H1 (cell line): ENCODE measurements at regions not wholly inside any gene's neighbourhood (a gene's known extent, or its start where the extent isn't known, plus 50 kb on each side); places are given as distances from the start of the nearest gene placed in this dataset.

Experiments used
- CTCF ChIA-PET: fragments of 300-600 bp; sonication (Branson Sonifier 250); formaldehyde crosslinking; loops from one replicate; lab custom pipeline; 2021; ENCODE audit not compliant: partially characterized antibody; lab: Charles Lee
- POLR2A ChIA-PET: fragments of 300-600 bp; sonication (Branson Sonifier 250); formaldehyde crosslinking; loops from one replicate; lab custom pipeline; 2021; ENCODE audit warnings: inconsistent platforms; ENCODE audit not compliant: partially characterized antibody; lab: Charles Lee
- DNase-seq, 2 experiments: peaks; one replicate each; pipeline versions ENCODE4 v3.0.0 to v3.0.0-alpha.2; 2010 to 2022; ENCODE audit warnings: low spot score in 2 of 2, low read depth in 1 of 2, mixed read lengths in 1 of 2
- FAIRE-seq: peaks from 2 replicates; lab custom pipeline; 2011; peaks lifted over from hg19 to GRCh38; lab: Jason Lieb, UNC
- H2AFZ ChIP-seq: 2 replicates; pipeline ENCODE4 v1.8.1; 2012; ENCODE audit warnings: low read length, inconsistent platforms
- H2AK5ac ChIP-seq: 2 replicates; pipeline ENCODE4 v1.6.1; 2013; ENCODE audit warnings: low read depth, low read length
- H2BK120ac ChIP-seq: replicated peaks from 2 replicates; pipeline ENCODE3; 2013; ENCODE audit warnings: low read depth, low read length, inconsistent platforms
- H2BK12ac ChIP-seq: 2 replicates; pipeline ENCODE4 v1.6.1; 2013; ENCODE audit warnings: low read depth, low read length
- H2BK15ac ChIP-seq: 2 replicates; pipeline ENCODE4 v1.6.1; 2013; ENCODE audit warnings: low read length
- H2BK20ac ChIP-seq: 2 replicates; pipeline ENCODE4 v1.6.1; 2013; ENCODE audit warnings: low read length
- H2BK5ac ChIP-seq: 2 replicates; pipeline ENCODE4 v1.6.1; 2013; ENCODE audit warnings: low read depth, low read length
- H3K14ac ChIP-seq: 2 replicates; pipeline ENCODE4 v1.6.1; 2013; ENCODE audit warnings: inconsistent platforms; ENCODE audit not compliant: insufficient read length
- H3K18ac ChIP-seq: 2 replicates; pipeline ENCODE4 v1.6.1; 2013; ENCODE audit warnings: low read length; ENCODE audit errors: extremely low read depth
- H3K23ac ChIP-seq: 2 replicates; pipeline ENCODE4 v1.6.1; 2013; ENCODE audit warnings: inconsistent platforms; ENCODE audit not compliant: insufficient read length
- H3K23me2 ChIP-seq: 2 replicates; pipeline ENCODE4 v1.6.1; 2013; ENCODE audit warnings: low read depth, low read length
- H3K27ac ChIP-seq: 2 replicates; pipeline ENCODE4 v1.6.1; 2011; ENCODE audit warnings: low read depth, low read length, inconsistent platforms
- H3K27me3 ChIP-seq, 4 experiments: replicated peaks in 1 of 4; 1 replicate in 1 of 4; 2 replicates in 3 of 4; pipeline versions ENCODE4 v1.6.1 to v1.8.1; 2011 to 2013; ENCODE audit warnings: low read length in 3 of 4, mild to moderate bottlenecking in 3 of 4, inconsistent platforms in 2 of 4, mixed read lengths in 2 of 4, moderate library complexity in 1 of 4; ENCODE audit not compliant: control insufficient read depth in 3 of 4, insufficient read depth in 3 of 4; ENCODE audit errors: extremely low read depth in 1 of 4
- H3K36me3 ChIP-seq, 4 experiments: 2 replicates each; pipeline versions ENCODE4 v1.6.1 to v1.8.1; 2011 to 2013; ENCODE audit warnings: mild to moderate bottlenecking in 4 of 4, low read length in 3 of 4, moderate library complexity in 2 of 4, control low read depth in 1 of 4, inconsistent platforms in 1 of 4; ENCODE audit not compliant: insufficient read depth in 4 of 4, control insufficient read depth in 2 of 4
- H3K4ac ChIP-seq: replicated peaks from 2 replicates; pipeline ENCODE3; 2013; ENCODE audit warnings: low read length, low read depth, mixed read lengths, inconsistent platforms; ENCODE audit not compliant: insufficient read length
- H3K4me1 ChIP-seq, 4 experiments: replicated peaks in 1 of 4; 1 replicate in 1 of 4; 2 replicates in 3 of 4; pipeline versions ENCODE4 v1.6.1 to v1.8.1; 2011 to 2013; ENCODE audit warnings: low read length in 3 of 4, inconsistent platforms in 2 of 4, mixed read lengths in 1 of 4; ENCODE audit not compliant: insufficient read depth in 4 of 4, control insufficient read depth in 3 of 4
- H3K4me2 ChIP-seq, 2 experiments: 2 replicates each; pipeline versions ENCODE4 v1.6.1 to v1.8.1; 2011 to 2013; ENCODE audit warnings: low read depth in 2 of 2, low read length in 2 of 2, control low read depth in 1 of 2, inconsistent platforms in 1 of 2, mild to moderate bottlenecking in 1 of 2; ENCODE audit not compliant: insufficient read depth in 1 of 2
- H3K4me3 ChIP-seq, 4 experiments: fragments of 200-600, 300-600 bp in 1 of 4; sonication (generic), shearing (Covaris generic), sonication (Bioruptor Twin) in 1 of 4; 2 replicates each; pipeline versions ENCODE4 v1.5.1 to v1.8.1; 2011 to 2016; ENCODE audit warnings: low read length in 4 of 4, low read depth in 3 of 4, control low read depth in 2 of 4, inconsistent platforms in 2 of 4, mild to moderate bottlenecking in 2 of 4, mixed read lengths in 1 of 4, moderate library complexity in 1 of 4; ENCODE audit not compliant: insufficient read depth in 2 of 4; ENCODE audit errors: extremely low read depth in 1 of 4
- H3K56ac ChIP-seq: replicated peaks from 2 replicates; pipeline ENCODE3; 2013; ENCODE audit warnings: low read depth, mild to moderate bottlenecking, mixed read lengths, low read length, inconsistent platforms; ENCODE audit not compliant: insufficient read length
- H3K79me1 ChIP-seq: 2 replicates; pipeline ENCODE4 v1.6.1; 2013; ENCODE audit warnings: low read depth, low read length, control low read depth
- H3K79me2 ChIP-seq, 2 experiments: 2 replicates each; pipeline versions ENCODE4 v1.6.1 to v1.8.1; 2012 to 2013; ENCODE audit warnings: low read length in 2 of 2, mild to moderate bottlenecking in 2 of 2, inconsistent platforms in 1 of 2; ENCODE audit not compliant: insufficient read depth in 2 of 2, control insufficient read depth in 1 of 2
- H3K9ac ChIP-seq, 4 experiments: replicated peaks in 1 of 4; 1 replicate in 1 of 4; 2 replicates in 3 of 4; pipeline versions ENCODE4 v1.6.1 to v1.8.1; 2011 to 2013; ENCODE audit warnings: low read depth in 3 of 4, low read length in 3 of 4, control low read depth in 2 of 4, mild to moderate bottlenecking in 2 of 4, moderate library complexity in 2 of 4, inconsistent platforms in 1 of 4; ENCODE audit errors: extremely low read depth in 1 of 4
- H3K9me3 ChIP-seq, 2 experiments: 2 replicates each; pipeline versions ENCODE4 v1.6.1 to v1.8.1; 2012 to 2013; ENCODE audit warnings: mild to moderate bottlenecking in 2 of 2, moderate library complexity in 2 of 2, control low read depth in 1 of 2, inconsistent platforms in 1 of 2, low read depth in 1 of 2, low read length in 1 of 2, mixed read lengths in 1 of 2; ENCODE audit not compliant: insufficient read depth in 2 of 2
- H4K20me1 ChIP-seq, 2 experiments: replicated peaks in 1 of 2; 2 replicates each; pipeline versions ENCODE3 to v1.8.1; 2011 to 2013; ENCODE audit warnings: inconsistent platforms in 2 of 2, low read length in 2 of 2, mild to moderate bottlenecking in 1 of 2; ENCODE audit not compliant: insufficient read depth in 2 of 2, control insufficient read depth in 1 of 2
- H4K5ac ChIP-seq: 2 replicates; pipeline ENCODE4 v1.6.1; 2013; ENCODE audit warnings: low read length, low read depth, mixed read lengths, inconsistent platforms; ENCODE audit not compliant: insufficient read length
- H4K8ac ChIP-seq: 2 replicates; pipeline ENCODE4 v1.8.0; 2013; ENCODE audit warnings: mild to moderate bottlenecking, moderate library complexity, low read length, inconsistent platforms; ENCODE audit not compliant: insufficient read depth; ENCODE audit errors: extremely low read depth
- H4K91ac ChIP-seq: replicated peaks from 2 replicates; pipeline ENCODE3; 2013; ENCODE audit warnings: low read length, mixed read lengths, inconsistent platforms; ENCODE audit not compliant: insufficient read length
- CBX5 ChIP-seq: fragments of 300-800, 300-1000 bp; sonication (generic); IDR thresholded peaks from 2 replicates; pipeline ENCODE4 v1.7.1; 2016; ENCODE audit warnings: antibody characterized with exemption, low read length, low read depth
- RBBP5 ChIP-seq: IDR thresholded peaks from 2 replicates; pipeline ENCODE4 v1.7.1; 2012; ENCODE audit warnings: low read depth, mild to moderate bottlenecking, inconsistent platforms, low read length, moderate library complexity, borderline replicate concordance
- RNF2 ChIP-seq: fragments of 200-900, 300-1000 bp; sonication (generic); IDR thresholded peaks from 2 replicates; pipeline ENCODE4 v1.7.1; 2016; ENCODE audit warnings: borderline replicate concordance, low read depth, mild to moderate bottlenecking, antibody characterized with exemption, low read length; ENCODE audit not compliant: poor library complexity, severe bottlenecking; ENCODE audit errors: missing control alignments
- TCF12 ChIP-seq: IDR thresholded peaks from 2 replicates; pipeline ENCODE4 v1.6.1; 2011; ENCODE audit warnings: low read depth, mild to moderate bottlenecking, low read length
- WGBS, 2 experiments: shearing (Covaris generic) in 1 of 2; methylation state at CpG; one replicate each; pipeline versions ENCODE4 v1.1.6 to v1.1.7; 2013 to 2015; ENCODE audit warnings: low lambda C conversion rate in 2 of 2, mixed read lengths in 2 of 2, inconsistent platforms in 1 of 2, low coverage in 1 of 2, missing lambda C conversion rate in 1 of 2; ENCODE audit not compliant: insufficient replicate concordance in 2 of 2, insufficient coverage in 1 of 2, insufficient read length in 1 of 2; ENCODE audit errors: extremely low coverage in 1 of 2, missing lambda C conversion rate in 1 of 2; 5-methylcytosine and 5-hydroxymethylcytosine counted together

GRCh38 chrX:117768861-117769604, 347.6 kb downstream of the KLHL13 start:
- no peaks in the 10 kb centered on the region for H3K23me2 ChIP-seq
- peaks cover 0 to 2% of the 10 kb centered on the region in 2 experiments; a peak in 1 of 4 replicates for H3K9me3 ChIP-seq
- no peak overlapping the region for H2BK12ac ChIP-seq
- H3K4ac ChIP-seq: no peak overlapping the region
- no peak overlapping the region for H2BK20ac ChIP-seq
- H4K5ac ChIP-seq: no peak overlapping the region
- no peak overlapping the region for H3K9ac ChIP-seq
- H3K4me1 ChIP-seq: no peaks in the 10 kb centered on the region
- no peaks in the 10 kb centered on the region for H3K79me1 ChIP-seq
- no peak for DNase-seq
- no peak overlapping the region for H3K4me3 ChIP-seq
- no peak overlapping the region for H3K56ac ChIP-seq
- no peaks in the 10 kb centered on the region for H3K36me3 ChIP-seq
- no peaks in the 10 kb centered on the region for H4K20me1 ChIP-seq
- no peaks in the 10 kb centered on the region for H3K79me2 ChIP-seq
- no peak overlapping the region for H3K14ac ChIP-seq
- FAIRE-seq: no peak
- H2AFZ ChIP-seq: no peak overlapping the region
- H3K27me3 ChIP-seq: no peaks in the 10 kb centered on the region
- H2AK5ac ChIP-seq: no peak overlapping the region
- H3K18ac ChIP-seq: no peak overlapping the region
- no peak overlapping the region for H4K91ac ChIP-seq
- H4K8ac ChIP-seq: no peak overlapping the region
- CTCF ChIA-PET: interaction anchor here (0.8 to 1.3 kb wide), 2 partner anchors 25 to 211 kb away, joined by 3 to 5 read pairs; no protein-coding TSS in a partner anchor
- H2BK5ac ChIP-seq: no peak overlapping the region
- H3K4me2 ChIP-seq: no peak overlapping the region
- no peak overlapping the region for H2BK120ac ChIP-seq
- no peak overlapping the region for H2BK15ac ChIP-seq
- no peak overlapping the region for H3K27ac ChIP-seq
- no peak overlapping the region for H3K23ac ChIP-seq
- 100% methylated on average over 5 of the region's 37 CpGs; no CpG with 5 or more reads in 1 of the 2 experiments for WGBS, 2 experiments
- POLR2A ChIA-PET: no interaction called here
- no peak for TF ChIP-seq CBX5
- TF ChIP-seq RNF2: no peak
- no peak for TF ChIP-seq TCF12
- no peak for TF ChIP-seq RBBP5
